HepG2 (cell line): ENCODE measurements at regions not wholly inside any gene's neighbourhood (a gene's known extent, or its start where the extent isn't known, plus 50 kb on each side); places are given as distances from the start of the nearest gene placed in this dataset.

Experiments used
- ATAC-seq: fragments of 200-7000 bp; cut with Tn5 transposase; 3 replicates; pipeline ENCODE4 v1.9.1; 2020; ENCODE audit warnings: mild to moderate bottlenecking, moderate library complexity
- BruUV-seq: library from RNA; stranded (reverse); fragments of 400-500 nt; replicated peaks from 2 replicates; lab custom pipeline; 2021; lab: Mats Ljungman, UMichigan
- CTCF ChIA-PET: fragments of 300-600 bp; formaldehyde crosslinking; extraction: SDS; loops from one replicate; lab custom pipeline; 2021; ENCODE audit warnings: low total read pairs, inconsistent platforms, low intra/inter-chr PET ratio; lab: Yijun Ruan, JAX
- POLR2A ChIA-PET: fragments of 350-600 bp; sonication (Branson Sonifier 250); formaldehyde crosslinking; loops from one replicate; lab custom pipeline; 2020; ENCODE audit warnings: antibody characterized with exemption, inconsistent platforms; lab: Yijun Ruan, JAX
- DNase-seq: peaks from one replicate; pipeline ENCODE4 v3.0.0-alpha.2; 2015; ENCODE audit warnings: low spot score
- FAIRE-seq: peaks from 3 replicates; lab custom pipeline; 2011; peaks lifted over from hg19 to GRCh38; lab: Jason Lieb, UNC
- H2AFZ ChIP-seq: one replicate; pipeline ENCODE4 v1.6.1; 2011; ENCODE audit warnings: low read length, inconsistent platforms
- H3K27ac ChIP-seq: fragments of 300-600 bp; 3 replicates; pipeline ENCODE4 v1.8.0; 2011; ENCODE audit warnings: mixed run types, mild to moderate bottlenecking, mixed read lengths, low read length, inconsistent platforms; ENCODE audit not compliant: insufficient read depth; ENCODE audit errors: extremely low read length
- H3K27me3 ChIP-seq, 2 experiments: fragments of 200-600 bp in 1 of 2; 2 replicates in 1 of 2; 3 replicates in 1 of 2; pipeline versions ENCODE4 v1.6.0 to v1.8.0; 2011; ENCODE audit warnings: low read length in 2 of 2, mild to moderate bottlenecking in 2 of 2, moderate library complexity in 2 of 2, inconsistent platforms in 1 of 2; ENCODE audit not compliant: insufficient read depth in 2 of 2, control insufficient read depth in 1 of 2
- H3K36me3 ChIP-seq, 2 experiments: fragments of 200-600 bp in 1 of 2; replicated peaks in 1 of 2; 2 replicates in 1 of 2; 3 replicates in 1 of 2; pipeline versions ENCODE4 v1.5.1 to v1.8.0; 2011; ENCODE audit warnings: low read length in 2 of 2, inconsistent platforms in 1 of 2; ENCODE audit not compliant: insufficient read depth in 2 of 2, control insufficient read depth in 1 of 2
- H3K4me1 ChIP-seq: 2 replicates; pipeline ENCODE4 v1.5.1; 2012; ENCODE audit warnings: low read length, inconsistent platforms; ENCODE audit not compliant: insufficient read depth
- H3K4me2 ChIP-seq: 2 replicates; pipeline ENCODE4 v1.6.0; 2011; ENCODE audit warnings: low read depth, low read length, inconsistent platforms
- H3K4me3 ChIP-seq, 3 experiments: fragments of 200-600 bp in 1 of 3; sonication (generic), shearing (Covaris generic) in 1 of 3; replicated peaks in 1 of 3; 2 replicates each; pipeline ENCODE4 v1.5.1; 2011 to 2016; ENCODE audit warnings: low read length in 3 of 3, inconsistent platforms in 2 of 3, low read depth in 2 of 3, mild to moderate bottlenecking in 2 of 3, control low read depth in 1 of 3, mixed read lengths in 1 of 3; ENCODE audit not compliant: insufficient read depth in 1 of 3
- H3K79me2 ChIP-seq: one replicate; pipeline ENCODE4 v1.6.1; 2011; ENCODE audit warnings: low read length, inconsistent platforms; ENCODE audit not compliant: insufficient read depth
- H3K9ac ChIP-seq: 2 replicates; pipeline ENCODE4 v1.6.0; 2011; ENCODE audit warnings: mild to moderate bottlenecking, low read depth, low read length, inconsistent platforms; ENCODE audit not compliant: insufficient read depth
- H3K9me3 ChIP-seq: 2 replicates; pipeline ENCODE4 v1.5.1; 2012; ENCODE audit warnings: mild to moderate bottlenecking, low read length
- H4K20me1 ChIP-seq: 2 replicates; pipeline ENCODE4 v1.6.0; 2011; ENCODE audit warnings: inconsistent platforms, mild to moderate bottlenecking, low read length, moderate library complexity; ENCODE audit not compliant: insufficient read depth
- ARNTL ChIP-seq: sonication (generic); formaldehyde crosslinking; IDR thresholded peaks from 2 replicates; pipeline ENCODE4 v1.4.0; 2020; ENCODE audit warnings: mild to moderate bottlenecking, missing genetic modification reagents
- CC2D1A ChIP-seq: sonication (generic); formaldehyde crosslinking; IDR thresholded peaks from 2 replicates; pipeline ENCODE4 v1.8.1; 2023; ENCODE audit warnings: mild to moderate bottlenecking, missing genetic modification reagents
- CREB1 ChIP-seq, 2 experiments: fragments of 450-650 bp in 1 of 2; IDR thresholded peaks; 2 replicates each; pipeline ENCODE4 v1.6.1; 2016 to 2017; ENCODE audit warnings: control low read depth in 1 of 2, mild to moderate bottlenecking in 1 of 2, missing compliant biosample characterization in 1 of 2, missing genetic modification characterization in 1 of 2
- FOXP1 ChIP-seq, 2 experiments: fragments of 450-650 bp in 1 of 2; IDR thresholded peaks; 2 replicates each; pipeline ENCODE4 v1.6.1; 2017 to 2018; ENCODE audit warnings: antibody characterized with exemption in 1 of 2
- FOXP4 ChIP-seq: sonication (generic); formaldehyde crosslinking; IDR thresholded peaks from 2 replicates; pipeline ENCODE4 v1.4.0; 2020; ENCODE audit warnings: missing genetic modification reagents
- HDAC2 ChIP-seq: sonication (generic); formaldehyde crosslinking; IDR thresholded peaks from 2 replicates; pipeline ENCODE4 v1.4.0; 2020; ENCODE audit warnings: missing genetic modification reagents
- JUND ChIP-seq: sonication (generic); formaldehyde crosslinking; IDR thresholded peaks from 2 replicates; pipeline ENCODE4 v1.8.0; 2022; ENCODE audit warnings: mild to moderate bottlenecking, missing genetic modification reagents
- SATB2 ChIP-seq: sonication (generic); formaldehyde crosslinking; IDR thresholded peaks from 2 replicates; pipeline ENCODE4 v1.5.0; 2020; ENCODE audit warnings: missing genetic modification reagents
- TCF7 ChIP-seq: sonication (generic); IDR thresholded peaks from 2 replicates; pipeline ENCODE4 v1.6.1; 2016; ENCODE audit warnings: antibody characterized with exemption, low read depth
- ZNF24 ChIP-seq: fragments of 450-650 bp; IDR thresholded peaks from 2 replicates; pipeline ENCODE4 v1.6.1; 2017; ENCODE audit warnings: antibody characterized with exemption, mild to moderate bottlenecking
- ZNF441 ChIP-seq: sonication (generic); formaldehyde crosslinking; IDR thresholded peaks from 2 replicates; pipeline ENCODE4 v1.7.0; 2021; ENCODE audit warnings: missing genetic modification reagents, borderline replicate concordance
- ZNF558 ChIP-seq: sonication (generic); formaldehyde crosslinking; IDR thresholded peaks from 2 replicates; pipeline ENCODE4 v1.9.0; 2022; ENCODE audit warnings: mild to moderate bottlenecking, missing genetic modification reagents, borderline replicate concordance
- ZNF570 ChIP-seq: sonication (generic); formaldehyde crosslinking; IDR thresholded peaks from 2 replicates; pipeline ENCODE4 v1.4.0; 2020; ENCODE audit warnings: mild to moderate bottlenecking, missing genetic modification reagents, borderline replicate concordance
- ZNF720 ChIP-seq: sonication (generic); formaldehyde crosslinking; IDR thresholded peaks from 2 replicates; pipeline ENCODE4 v1.4.0; 2020; ENCODE audit warnings: missing genetic modification reagents
- ZNF749 ChIP-seq: sonication (generic); formaldehyde crosslinking; IDR thresholded peaks from 2 replicates; pipeline ENCODE4 v1.8.0; 2022; ENCODE audit warnings: mild to moderate bottlenecking, missing genetic modification reagents, moderate library complexity, borderline replicate concordance
- ZSCAN29 ChIP-seq: sonication (generic); formaldehyde crosslinking; conservative IDR thresholded peaks from 2 replicates; pipeline ENCODE4 v1.4.0; 2020; ENCODE audit warnings: mild to moderate bottlenecking, missing genetic modification reagents
- WGBS: methylation state at CpG from one replicate; pipeline ENCODE4 v1.1.6; 2017; ENCODE audit warnings: low lambda C conversion rate; 5-methylcytosine and 5-hydroxymethylcytosine counted together
- in situ Hi-C: cut with HindIII; loops from 2 replicates; pipeline ENCODE4 v1.10.0; 2017; ENCODE audit warnings: low pct_unique_long_range_greater_than_20kb; ENCODE audit not compliant: extremely low pct_ligation_motif_present
- intact Hi-C: fragments of 100-400 bp; cut with micrococcal nuclease; formaldehyde crosslinking; loops from one replicate; pipeline ENCODE4 v1.10.0; 2022; ENCODE audit not compliant: unreplicated experiment
- TF ChIP-seq, protein P1 (sequence below): sonication (generic); formaldehyde crosslinking; IDR thresholded peaks from 2 replicates; pipeline ENCODE4 v1.4.0; 2020; ENCODE audit warnings: missing genetic modification reagents

GRCh38 chr2:136242687-136243277 is 124.8 kb upstream of the CXCR4 start:
- 0 out of 2 replicates have a peak, but pooled peaks have one; percentile 17 for TF ChIP-seq ZNF24
- TF ChIP-seq TCF7, result no peak
- no peak for TF ChIP-seq ZNF749 (CRISPR knock-in tag)
- TF ChIP-seq JUND, result no peak
- TF ChIP-seq HDAC2 (CRISPR knock-in tag), result no peak
- TF ChIP-seq ZSCAN29, result no peak
- Histone ChIP-seq H3K27me3 (no peaks in the 10 kb centered on the region), H3K36me3 (no peaks in the 10 kb centered on the region), H3K9ac (no peak overlapping the region), H3K27ac (no peak overlapping the region), H3K9me3 (no peaks in the 10 kb centered on the region), H2AFZ (no peak overlapping the region), H4K20me1 (no peaks in the 10 kb centered on the region), H3K4me2 (no peak overlapping the region), H3K4me3 (no peak overlapping the region), H3K4me1 (peaks cover 8% of the 10 kb centered on the region), H3K79me2 (no peaks in the 10 kb centered on the region)
- no peak for DNase-seq
- in situ Hi-C loops, result no loop called here
- 48% methylated on average over 10 of the region's 10 CpGs for WGBS
- ChIA-PET CTCF (no interaction called here), POLR2A (no interaction called here)
- ATAC-seq, result peak; percentile 13; the same call in 1 of the 3 replicates
- FAIRE-seq, result no peak
- intact Hi-C loops, result no loop called here
- BruUV-seq, result no TSS peak

DNA sequence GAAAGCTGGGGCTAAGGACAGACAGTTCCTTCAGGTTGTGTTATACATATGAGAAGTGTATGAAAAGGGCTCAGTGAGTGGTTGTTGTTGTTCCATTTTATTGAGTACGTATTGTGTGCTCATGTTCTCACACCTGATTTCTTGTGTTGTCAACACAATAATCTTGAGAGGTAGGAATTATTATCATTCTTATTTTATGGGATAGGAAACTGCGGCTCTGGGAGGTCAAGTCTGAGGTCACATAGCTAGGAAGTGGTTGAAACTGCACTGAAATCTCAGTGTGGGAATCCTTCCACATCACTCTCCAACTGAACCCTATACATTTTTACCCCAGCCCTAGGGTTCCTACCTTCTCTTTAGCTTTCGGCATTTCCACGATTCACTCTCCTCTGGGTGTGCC is 124.2 kb upstream of the CXCR4 start:
- peaks cover 8% of the 10 kb centered on the region for H3K4me1 ChIP-seq
- TF ChIP-seq CREB1 (IDR thresholded peaks at IDR 0.05) (no peak), CREB1 (CRISPR knock-in tag; IDR thresholded peaks at IDR 0.05) (no peak), FOXP1 (IDR thresholded peaks at IDR 0.05) (no peak), FOXP1 (CRISPR knock-in tag; IDR thresholded peaks at IDR 0.05) (no peak), ARNTL (no peak), SATB2 (CRISPR knock-in tag) (no peak), ZNF570 (CRISPR knock-in tag) (no peak), ZNF441 (CRISPR knock-in tag) (no peak), ZNF720 (CRISPR knock-in tag) (no peak), ZNF558 (no peak), FOXP4 (CRISPR knock-in tag) (no peak), CC2D1A (no peak)
- TF ChIP-seq, protein P1, sequence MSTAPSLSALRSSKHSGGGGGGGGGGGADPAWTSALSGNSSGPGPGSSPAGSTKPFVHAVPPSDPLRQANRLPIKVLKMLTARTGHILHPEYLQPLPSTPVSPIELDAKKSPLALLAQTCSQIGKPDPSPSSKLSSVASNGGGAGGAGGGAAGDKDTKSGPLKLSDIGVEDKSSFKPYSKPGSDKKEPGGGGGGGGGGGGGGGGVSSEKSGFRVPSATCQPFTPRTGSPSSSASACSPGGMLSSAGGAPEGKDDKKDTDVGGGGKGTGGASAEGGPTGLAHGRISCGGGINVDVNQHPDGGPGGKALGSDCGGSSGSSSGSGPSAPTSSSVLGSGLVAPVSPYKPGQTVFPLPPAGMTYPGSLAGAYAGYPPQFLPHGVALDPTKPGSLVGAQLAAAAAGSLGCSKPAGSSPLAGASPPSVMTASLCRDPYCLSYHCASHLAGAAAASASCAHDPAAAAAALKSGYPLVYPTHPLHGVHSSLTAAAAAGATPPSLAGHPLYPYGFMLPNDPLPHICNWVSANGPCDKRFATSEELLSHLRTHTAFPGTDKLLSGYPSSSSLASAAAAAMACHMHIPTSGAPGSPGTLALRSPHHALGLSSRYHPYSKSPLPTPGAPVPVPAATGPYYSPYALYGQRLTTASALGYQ (CRISPR knock-in tag), result no peak

More for the DNA sequence above, 124.2 kb upstream of the CXCR4 start:
- DNase-seq (no peak), FAIRE-seq (no peak), ATAC-seq (no peak)
- H3K4me3 ChIP-seq, result no peak overlapping the region
- in situ Hi-C loops, result no loop called here
- 56% methylated on average over 4 of the region's 4 CpGs for WGBS
- no peaks in the 10 kb centered on the region for H3K27me3 ChIP-seq
- no peak overlapping the region for H3K27ac ChIP-seq
- intact Hi-C loops, result no loop called here
- no peaks in the 10 kb centered on the region for H3K79me2 ChIP-seq
- no peaks in the 10 kb centered on the region for H4K20me1 ChIP-seq
- no peak overlapping the region for H3K9ac ChIP-seq
- H3K36me3 ChIP-seq, result no peaks in the 10 kb centered on the region
- H3K4me2 ChIP-seq, result no peak overlapping the region
- H3K9me3 ChIP-seq, result no peaks in the 10 kb centered on the region
- no TSS peak for BruUV-seq
- no peak overlapping the region for H2AFZ ChIP-seq
- ChIA-PET CTCF (no interaction called here), POLR2A (no interaction called here)
